SK-N-SH (cell line): ENCODE measurements at regions not wholly inside any gene's neighbourhood (a gene's known extent, or its start where the extent isn't known, plus 50 kb on each side); places are given as distances from the start of the nearest gene placed in this dataset.

ENCODE experiments used
- EP300 ChIP-seq, 2 experiments: IDR thresholded peaks; 2 replicates each; pipeline versions ENCODE4 v1.4.0 to v1.6.1; 2012; ENCODE audit warnings: borderline replicate concordance in 1 of 2, low read depth in 1 of 2, low read length in 1 of 2
- FOSL2 ChIP-seq: IDR thresholded peaks from 2 replicates; pipeline ENCODE4 v1.4.0; 2012; ENCODE audit warnings: low read depth, mild to moderate bottlenecking, moderate library complexity, borderline replicate concordance
- GABPA ChIP-seq: IDR thresholded peaks from 2 replicates; pipeline ENCODE4 v1.4.0; 2012; ENCODE audit warnings: low read depth, mild to moderate bottlenecking
- NFIC ChIP-seq: IDR thresholded peaks from 2 replicates; pipeline ENCODE4 v1.4.0; 2012; ENCODE audit warnings: borderline replicate concordance
- POLR2AphosphoS5 ChIP-seq: IDR thresholded peaks from 2 replicates; pipeline ENCODE4 v1.6.1; 2012; ENCODE audit warnings: low read depth, low read length
- RCOR1 ChIP-seq: fragments of 150-350 bp; IDR thresholded peaks from 2 replicates; pipeline ENCODE4 v1.6.1; 2017; ENCODE audit warnings: antibody characterized with exemption, low read length
- TCF12 ChIP-seq: IDR thresholded peaks from 2 replicates; pipeline ENCODE4 v1.4.0; 2012
- TF ChIP-seq, protein P1 (sequence below): IDR thresholded peaks from 2 replicates; pipeline ENCODE4 v1.4.0; 2012; ENCODE audit warnings: low read depth, borderline replicate concordance
- TF ChIP-seq, protein P2 (sequence below): fragments of 200-600 bp; sonication (generic); IDR thresholded peaks from 2 replicates; pipeline ENCODE4 v1.6.1; 2017; ENCODE audit warnings: antibody characterized with exemption, mild to moderate bottlenecking, moderate library complexity
- TF ChIP-seq, protein P3 (sequence below): IDR thresholded peaks from 2 replicates; pipeline ENCODE4; 2012
- TF ChIP-seq, protein P4 (sequence below): IDR thresholded peaks from 2 replicates; pipeline ENCODE4 v1.4.0; 2012; ENCODE audit warnings: low read depth
- TF ChIP-seq, protein P5 (sequence below): IDR thresholded peaks from 2 replicates; pipeline ENCODE4 v1.6.1; 2012; ENCODE audit warnings: mild to moderate bottlenecking, low read depth, low read length, moderate library complexity

DNA sequence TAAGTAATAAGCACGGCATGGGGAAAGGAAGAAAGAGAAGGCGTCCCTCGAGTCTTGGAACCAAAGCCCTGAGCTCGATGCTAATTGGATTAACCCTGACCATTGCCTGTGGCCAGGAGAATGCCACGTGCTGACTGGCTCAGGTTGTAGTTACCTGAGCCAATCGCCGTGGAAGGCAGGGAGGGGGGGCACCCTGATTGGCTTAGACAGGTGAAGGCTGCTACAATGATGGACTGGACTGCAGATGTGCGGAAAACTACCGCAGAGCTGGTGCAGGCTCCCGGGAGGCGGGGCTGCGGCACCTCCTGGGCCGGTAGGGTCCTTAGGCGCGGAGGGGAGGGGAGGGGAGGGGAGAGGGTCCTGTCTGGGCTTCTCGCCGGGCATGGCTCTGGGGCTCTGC lies 121.3 kb downstream of the TFAP2C start:
- TF ChIP-seq, protein P1, sequence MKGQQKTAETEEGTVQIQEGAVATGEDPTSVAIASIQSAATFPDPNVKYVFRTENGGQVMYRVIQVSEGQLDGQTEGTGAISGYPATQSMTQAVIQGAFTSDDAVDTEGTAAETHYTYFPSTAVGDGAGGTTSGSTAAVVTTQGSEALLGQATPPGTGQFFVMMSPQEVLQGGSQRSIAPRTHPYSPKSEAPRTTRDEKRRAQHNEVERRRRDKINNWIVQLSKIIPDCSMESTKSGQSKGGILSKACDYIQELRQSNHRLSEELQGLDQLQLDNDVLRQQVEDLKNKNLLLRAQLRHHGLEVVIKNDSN, result no peak
- TF ChIP-seq, protein P2, sequence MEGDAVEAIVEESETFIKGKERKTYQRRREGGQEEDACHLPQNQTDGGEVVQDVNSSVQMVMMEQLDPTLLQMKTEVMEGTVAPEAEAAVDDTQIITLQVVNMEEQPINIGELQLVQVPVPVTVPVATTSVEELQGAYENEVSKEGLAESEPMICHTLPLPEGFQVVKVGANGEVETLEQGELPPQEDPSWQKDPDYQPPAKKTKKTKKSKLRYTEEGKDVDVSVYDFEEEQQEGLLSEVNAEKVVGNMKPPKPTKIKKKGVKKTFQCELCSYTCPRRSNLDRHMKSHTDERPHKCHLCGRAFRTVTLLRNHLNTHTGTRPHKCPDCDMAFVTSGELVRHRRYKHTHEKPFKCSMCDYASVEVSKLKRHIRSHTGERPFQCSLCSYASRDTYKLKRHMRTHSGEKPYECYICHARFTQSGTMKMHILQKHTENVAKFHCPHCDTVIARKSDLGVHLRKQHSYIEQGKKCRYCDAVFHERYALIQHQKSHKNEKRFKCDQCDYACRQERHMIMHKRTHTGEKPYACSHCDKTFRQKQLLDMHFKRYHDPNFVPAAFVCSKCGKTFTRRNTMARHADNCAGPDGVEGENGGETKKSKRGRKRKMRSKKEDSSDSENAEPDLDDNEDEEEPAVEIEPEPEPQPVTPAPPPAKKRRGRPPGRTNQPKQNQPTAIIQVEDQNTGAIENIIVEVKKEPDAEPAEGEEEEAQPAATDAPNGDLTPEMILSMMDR, result no peak
- no peak for TF ChIP-seq RCOR1
- TF ChIP-seq, protein P3, sequence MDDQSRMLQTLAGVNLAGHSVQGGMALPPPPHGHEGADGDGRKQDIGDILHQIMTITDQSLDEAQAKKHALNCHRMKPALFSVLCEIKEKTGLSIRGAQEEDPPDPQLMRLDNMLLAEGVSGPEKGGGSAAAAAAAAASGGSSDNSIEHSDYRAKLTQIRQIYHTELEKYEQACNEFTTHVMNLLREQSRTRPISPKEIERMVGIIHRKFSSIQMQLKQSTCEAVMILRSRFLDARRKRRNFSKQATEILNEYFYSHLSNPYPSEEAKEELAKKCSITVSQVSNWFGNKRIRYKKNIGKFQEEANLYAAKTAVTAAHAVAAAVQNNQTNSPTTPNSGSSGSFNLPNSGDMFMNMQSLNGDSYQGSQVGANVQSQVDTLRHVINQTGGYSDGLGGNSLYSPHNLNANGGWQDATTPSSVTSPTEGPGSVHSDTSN, result no peak
- TF ChIP-seq FOSL2, result no peak
- no peak for TF ChIP-seq POLR2AphosphoS5
- no peak for TF ChIP-seq GABPA
- no peak for TF ChIP-seq EP300 (IDR thresholded peaks at IDR 0.05; ENCODE audit: borderline replicate concordance in 1 of 2, low read depth in 1 of 2, low read length in 1 of 2)
- TF ChIP-seq, protein P4, sequence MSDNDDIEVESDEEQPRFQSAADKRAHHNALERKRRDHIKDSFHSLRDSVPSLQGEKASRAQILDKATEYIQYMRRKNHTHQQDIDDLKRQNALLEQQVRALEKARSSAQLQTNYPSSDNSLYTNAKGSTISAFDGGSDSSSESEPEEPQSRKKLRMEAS, result no peak
- no peak for TF ChIP-seq TCF12
- TF ChIP-seq NFIC, result no peak
- TF ChIP-seq, protein P5, sequence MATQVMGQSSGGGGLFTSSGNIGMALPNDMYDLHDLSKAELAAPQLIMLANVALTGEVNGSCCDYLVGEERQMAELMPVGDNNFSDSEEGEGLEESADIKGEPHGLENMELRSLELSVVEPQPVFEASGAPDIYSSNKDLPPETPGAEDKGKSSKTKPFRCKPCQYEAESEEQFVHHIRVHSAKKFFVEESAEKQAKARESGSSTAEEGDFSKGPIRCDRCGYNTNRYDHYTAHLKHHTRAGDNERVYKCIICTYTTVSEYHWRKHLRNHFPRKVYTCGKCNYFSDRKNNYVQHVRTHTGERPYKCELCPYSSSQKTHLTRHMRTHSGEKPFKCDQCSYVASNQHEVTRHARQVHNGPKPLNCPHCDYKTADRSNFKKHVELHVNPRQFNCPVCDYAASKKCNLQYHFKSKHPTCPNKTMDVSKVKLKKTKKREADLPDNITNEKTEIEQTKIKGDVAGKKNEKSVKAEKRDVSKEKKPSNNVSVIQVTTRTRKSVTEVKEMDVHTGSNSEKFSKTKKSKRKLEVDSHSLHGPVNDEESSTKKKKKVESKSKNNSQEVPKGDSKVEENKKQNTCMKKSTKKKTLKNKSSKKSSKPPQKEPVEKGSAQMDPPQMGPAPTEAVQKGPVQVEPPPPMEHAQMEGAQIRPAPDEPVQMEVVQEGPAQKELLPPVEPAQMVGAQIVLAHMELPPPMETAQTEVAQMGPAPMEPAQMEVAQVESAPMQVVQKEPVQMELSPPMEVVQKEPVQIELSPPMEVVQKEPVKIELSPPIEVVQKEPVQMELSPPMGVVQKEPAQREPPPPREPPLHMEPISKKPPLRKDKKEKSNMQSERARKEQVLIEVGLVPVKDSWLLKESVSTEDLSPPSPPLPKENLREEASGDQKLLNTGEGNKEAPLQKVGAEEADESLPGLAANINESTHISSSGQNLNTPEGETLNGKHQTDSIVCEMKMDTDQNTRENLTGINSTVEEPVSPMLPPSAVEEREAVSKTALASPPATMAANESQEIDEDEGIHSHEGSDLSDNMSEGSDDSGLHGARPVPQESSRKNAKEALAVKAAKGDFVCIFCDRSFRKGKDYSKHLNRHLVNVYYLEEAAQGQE, result no peak
